ENCODE measurements at regions not wholly inside any gene's neighbourhood (a gene's known extent, or its start where the extent isn't known, plus 50 kb on each side); places are given as distances from the start of the nearest gene placed in this dataset.

DNA sequence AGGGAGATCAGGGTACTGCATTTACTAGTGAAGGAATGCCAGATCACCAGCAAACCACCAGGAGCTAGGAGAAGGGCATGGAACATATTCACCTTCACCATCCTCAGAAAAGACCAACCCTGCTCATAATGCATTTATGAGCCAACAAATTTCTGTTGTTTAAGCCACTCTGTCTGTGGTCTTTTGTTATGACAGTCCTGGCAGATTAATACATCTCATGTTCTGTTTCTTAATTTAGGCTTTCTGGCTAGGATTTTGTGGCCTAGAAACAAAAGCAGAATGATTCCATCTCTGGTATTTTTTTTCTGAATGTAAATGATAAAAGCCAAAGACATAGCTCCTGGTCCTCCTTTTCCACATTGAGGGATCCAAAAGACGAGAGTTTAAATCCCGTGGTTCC lies 797.9 kb downstream of the TYW1 start:
- no peaks in the 10 kb centered on the region for H3K79me2 ChIP-seq (ENCODE audit: insufficient read depth, low read length)
- H3K4me3 ChIP-seq (ENCODE audit: low read length, poor library complexity, severe bottlenecking): no peak overlapping the region
- H3K9ac ChIP-seq (ENCODE audit: low read depth, low read length, poor library complexity, severe bottlenecking): no peak overlapping the region
- H4K20me1 ChIP-seq (ENCODE audit: insufficient read depth, low read length, poor library complexity, severe bottlenecking): no peaks in the 10 kb centered on the region
- H3K4me1 ChIP-seq (ENCODE audit: insufficient read depth, low read length, poor library complexity, severe bottlenecking): no peaks in the 10 kb centered on the region
- TF ChIP-seq, protein P1, sequence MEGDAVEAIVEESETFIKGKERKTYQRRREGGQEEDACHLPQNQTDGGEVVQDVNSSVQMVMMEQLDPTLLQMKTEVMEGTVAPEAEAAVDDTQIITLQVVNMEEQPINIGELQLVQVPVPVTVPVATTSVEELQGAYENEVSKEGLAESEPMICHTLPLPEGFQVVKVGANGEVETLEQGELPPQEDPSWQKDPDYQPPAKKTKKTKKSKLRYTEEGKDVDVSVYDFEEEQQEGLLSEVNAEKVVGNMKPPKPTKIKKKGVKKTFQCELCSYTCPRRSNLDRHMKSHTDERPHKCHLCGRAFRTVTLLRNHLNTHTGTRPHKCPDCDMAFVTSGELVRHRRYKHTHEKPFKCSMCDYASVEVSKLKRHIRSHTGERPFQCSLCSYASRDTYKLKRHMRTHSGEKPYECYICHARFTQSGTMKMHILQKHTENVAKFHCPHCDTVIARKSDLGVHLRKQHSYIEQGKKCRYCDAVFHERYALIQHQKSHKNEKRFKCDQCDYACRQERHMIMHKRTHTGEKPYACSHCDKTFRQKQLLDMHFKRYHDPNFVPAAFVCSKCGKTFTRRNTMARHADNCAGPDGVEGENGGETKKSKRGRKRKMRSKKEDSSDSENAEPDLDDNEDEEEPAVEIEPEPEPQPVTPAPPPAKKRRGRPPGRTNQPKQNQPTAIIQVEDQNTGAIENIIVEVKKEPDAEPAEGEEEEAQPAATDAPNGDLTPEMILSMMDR (conservative IDR thresholded peaks at IDR 0.05; ENCODE audit: low read length): no peak
- TF ChIP-seq EZH2phosphoT487 (IDR thresholded peaks at IDR 0.05; ENCODE audit: borderline replicate concordance): no peak
- H3K27me3 ChIP-seq (ENCODE audit: insufficient read depth, low read length, poor library complexity, severe bottlenecking): no peaks in the 10 kb centered on the region
- H3K9me2 ChIP-seq (replicated peaks; ENCODE audit: low read depth, low read length): no peaks in the 10 kb centered on the region
- no peak overlapping the region for H3K4me2 ChIP-seq (ENCODE audit: low read depth, low read length, poor library complexity, severe bottlenecking)
- no peak overlapping the region for H2AFZ ChIP-seq (ENCODE audit: low read length)
- H3F3A ChIP-seq (ENCODE audit: low read depth): no peaks in the 10 kb centered on the region
- H3K36me3 ChIP-seq (ENCODE audit: insufficient read depth, low read length): no peaks in the 10 kb centered on the region
- no peaks in the 10 kb centered on the region; the same call in 1 of the 2 replicates for H3K9me3 ChIP-seq (ENCODE audit: insufficient read depth, low read depth, low read length)

DNA sequence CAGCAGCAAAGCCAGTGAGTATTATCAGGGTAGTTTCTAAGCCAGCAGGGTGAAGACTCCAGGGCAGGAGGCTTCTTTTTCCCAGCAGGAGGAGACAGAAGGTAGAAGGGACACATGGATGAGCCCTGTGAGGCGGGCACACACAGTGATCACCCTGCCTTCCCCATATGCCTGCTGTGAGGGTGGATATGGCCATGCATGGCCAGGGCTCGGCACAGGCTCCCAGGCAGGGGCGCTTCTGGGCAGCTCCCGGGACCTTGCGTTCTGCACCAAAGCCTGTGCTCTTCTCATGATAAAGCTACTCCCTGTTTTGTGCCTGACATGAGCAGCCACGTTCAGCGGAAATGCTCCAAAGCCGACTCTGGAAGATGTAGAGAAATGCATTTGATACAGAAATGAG lies 807.2 kb downstream of the TYW1 start:
- Histone ChIP-seq H3K27me3 (ENCODE audit: insufficient read depth, low read length, poor library complexity, severe bottlenecking) (no peaks in the 10 kb centered on the region), H3F3A (ENCODE audit: low read depth) (no peaks in the 10 kb centered on the region), H3K4me3 (ENCODE audit: low read length, poor library complexity, severe bottlenecking) (no peak overlapping the region), H3K4me2 (ENCODE audit: low read depth, low read length, poor library complexity, severe bottlenecking) (no peak overlapping the region), H4K20me1 (ENCODE audit: insufficient read depth, low read length, poor library complexity, severe bottlenecking) (no peaks in the 10 kb centered on the region), H2AFZ (ENCODE audit: low read length) (no peak overlapping the region), H3K4me1 (ENCODE audit: insufficient read depth, low read length, poor library complexity, severe bottlenecking) (no peaks in the 10 kb centered on the region), H3K79me2 (ENCODE audit: insufficient read depth, low read length) (no peaks in the 10 kb centered on the region), H3K9me3 (ENCODE audit: insufficient read depth, low read depth, low read length) (peaks cover 3% of the 10 kb centered on the region; the same call in 1 of the 2 replicates), H3K36me3 (ENCODE audit: insufficient read depth, low read length) (no peaks in the 10 kb centered on the region), H3K9me2 (replicated peaks; ENCODE audit: low read depth, low read length) (no peaks in the 10 kb centered on the region), H3K9ac (ENCODE audit: low read depth, low read length, poor library complexity, severe bottlenecking) (no peak overlapping the region)
- TF ChIP-seq, protein P1 (conservative IDR thresholded peaks at IDR 0.05; ENCODE audit: low read length): no peak
- TF ChIP-seq EZH2phosphoT487 (IDR thresholded peaks at IDR 0.05; ENCODE audit: borderline replicate concordance): no peak

DNA sequence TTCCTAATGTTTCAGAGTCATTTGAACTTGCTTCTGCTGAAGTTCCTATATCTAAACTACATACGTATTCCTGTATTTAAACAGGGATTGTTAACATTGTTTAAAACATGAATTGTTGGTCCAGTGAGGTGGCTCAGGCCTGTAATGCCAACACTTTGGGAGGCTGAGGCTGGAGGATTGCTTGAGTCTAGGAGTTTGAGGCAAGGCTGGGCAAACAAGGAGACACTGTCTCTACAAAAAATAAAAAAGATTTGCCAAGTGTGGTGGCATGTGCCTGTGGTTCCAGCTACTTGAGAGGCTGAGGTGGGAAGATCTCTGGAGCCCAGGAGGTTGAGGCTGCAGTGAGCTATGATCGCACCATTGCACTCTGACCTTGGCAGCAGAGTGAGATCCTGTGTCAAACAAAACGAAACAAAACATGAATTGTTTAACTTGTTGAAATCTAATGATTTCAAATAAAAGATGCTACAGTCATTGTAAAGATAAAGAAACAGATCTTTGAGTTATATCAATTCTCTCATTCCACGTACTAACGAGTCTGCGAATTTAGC lies 809.4 kb downstream of the TYW1 start:
- TF ChIP-seq, protein P1 (conservative IDR thresholded peaks at IDR 0.05; ENCODE audit: low read length): no peak
- TF ChIP-seq EZH2phosphoT487 (IDR thresholded peaks at IDR 0.05; ENCODE audit: borderline replicate concordance): no peak
- no peaks in the 10 kb centered on the region for H3F3A ChIP-seq (ENCODE audit: low read depth)

More for the DNA sequence above, 809.4 kb downstream of the TYW1 start:
- Histone ChIP-seq H2AFZ (ENCODE audit: low read length) (no peak overlapping the region), H4K20me1 (ENCODE audit: insufficient read depth, low read length, poor library complexity, severe bottlenecking) (no peaks in the 10 kb centered on the region), H3K27me3 (ENCODE audit: insufficient read depth, low read length, poor library complexity, severe bottlenecking) (no peaks in the 10 kb centered on the region), H3K9ac (ENCODE audit: low read depth, low read length, poor library complexity, severe bottlenecking) (no peak overlapping the region), H3K79me2 (ENCODE audit: insufficient read depth, low read length) (no peaks in the 10 kb centered on the region), H3K4me1 (ENCODE audit: insufficient read depth, low read length, poor library complexity, severe bottlenecking) (no peaks in the 10 kb centered on the region), H3K4me2 (ENCODE audit: low read depth, low read length, poor library complexity, severe bottlenecking) (no peak overlapping the region), H3K9me2 (replicated peaks; ENCODE audit: low read depth, low read length) (no peaks in the 10 kb centered on the region), H3K36me3 (ENCODE audit: insufficient read depth, low read length) (no peaks in the 10 kb centered on the region), H3K4me3 (ENCODE audit: low read length, poor library complexity, severe bottlenecking) (no peak overlapping the region), H3K9me3 (ENCODE audit: insufficient read depth, low read depth, low read length) (peaks cover 6% of the 10 kb centered on the region; the same call in 1 of the 2 replicates)
